ENCODE measurements at regions not wholly inside any gene's neighbourhood (a gene's known extent, or its start where the extent isn't known, plus 50 kb on each side); places are given as distances from the start of the nearest gene placed in this dataset.
A peak's percentile ranks its signal among the peaks of the same experiment; 100 is the strongest.
"Not testable (repeated sequence)": the region's sequence is repeated elsewhere in the genome, so short reads cannot be mapped to it uniquely, and the experiment has no call there.

DNA sequence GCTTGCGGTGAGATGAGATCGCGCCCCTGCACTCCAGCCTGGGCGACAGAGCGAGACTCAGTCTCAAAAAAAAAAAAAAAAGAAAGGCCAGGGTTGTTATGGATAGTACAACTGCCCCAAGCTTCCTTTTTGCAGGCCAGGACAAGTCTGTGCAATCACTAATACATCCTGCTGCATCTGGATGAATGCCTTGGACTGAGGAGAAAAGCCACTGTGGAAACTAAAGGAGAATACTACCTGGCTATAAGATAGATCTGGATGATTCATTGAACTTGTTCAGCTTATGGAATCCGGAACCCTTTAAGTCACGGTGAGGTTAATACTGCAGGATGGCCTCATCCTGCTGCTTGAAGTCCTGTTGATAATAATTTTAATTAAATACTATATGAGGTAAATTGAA is 278.2 kb downstream of the TFAP2A start:
- H3K9me3 ChIP-seq: no peaks in the 10 kb centered on the region
- no peak overlapping the region for H3K27ac ChIP-seq
- DNase-seq (ENCODE audit: extremely low spot score in 2 of 2): no peak
- no peaks in the 10 kb centered on the region for H3K27me3 ChIP-seq
- H3K36me3 ChIP-seq: no peaks in the 10 kb centered on the region
- TF ChIP-seq, protein P1, sequence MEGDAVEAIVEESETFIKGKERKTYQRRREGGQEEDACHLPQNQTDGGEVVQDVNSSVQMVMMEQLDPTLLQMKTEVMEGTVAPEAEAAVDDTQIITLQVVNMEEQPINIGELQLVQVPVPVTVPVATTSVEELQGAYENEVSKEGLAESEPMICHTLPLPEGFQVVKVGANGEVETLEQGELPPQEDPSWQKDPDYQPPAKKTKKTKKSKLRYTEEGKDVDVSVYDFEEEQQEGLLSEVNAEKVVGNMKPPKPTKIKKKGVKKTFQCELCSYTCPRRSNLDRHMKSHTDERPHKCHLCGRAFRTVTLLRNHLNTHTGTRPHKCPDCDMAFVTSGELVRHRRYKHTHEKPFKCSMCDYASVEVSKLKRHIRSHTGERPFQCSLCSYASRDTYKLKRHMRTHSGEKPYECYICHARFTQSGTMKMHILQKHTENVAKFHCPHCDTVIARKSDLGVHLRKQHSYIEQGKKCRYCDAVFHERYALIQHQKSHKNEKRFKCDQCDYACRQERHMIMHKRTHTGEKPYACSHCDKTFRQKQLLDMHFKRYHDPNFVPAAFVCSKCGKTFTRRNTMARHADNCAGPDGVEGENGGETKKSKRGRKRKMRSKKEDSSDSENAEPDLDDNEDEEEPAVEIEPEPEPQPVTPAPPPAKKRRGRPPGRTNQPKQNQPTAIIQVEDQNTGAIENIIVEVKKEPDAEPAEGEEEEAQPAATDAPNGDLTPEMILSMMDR (IDR thresholded peaks at IDR 0.05): no peak
- TF ChIP-seq POLR2AphosphoS5 (IDR thresholded peaks at IDR 0.05; ENCODE audit: insufficient read depth in 1 of 2, low read depth in 1 of 2): peak in 1 of 2 donors; percentile 59
- no peaks in the 10 kb centered on the region for H3K4me1 ChIP-seq
- intact Hi-C loops (cut with DNase I): no loop called here
- H3K4me3 ChIP-seq: no peak overlapping the region

DNA sequence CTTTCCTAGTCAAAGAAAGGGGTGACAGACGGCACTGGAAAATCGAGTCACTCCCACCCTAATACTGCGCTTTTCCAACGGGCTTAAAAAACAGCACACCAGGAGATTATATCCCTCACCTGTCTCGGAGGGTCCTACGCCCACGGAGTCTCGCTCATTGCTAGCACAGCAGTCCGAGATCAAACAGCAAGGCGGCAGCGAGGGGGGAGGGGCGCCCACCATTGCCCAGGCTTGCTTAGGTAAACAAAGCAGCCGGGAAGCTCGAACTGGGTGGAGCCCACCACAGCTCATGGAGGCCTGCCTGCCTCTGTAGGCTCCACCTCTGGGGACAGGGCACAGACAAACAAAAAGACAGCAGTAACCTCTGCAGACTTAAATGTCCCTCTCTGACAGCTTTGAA is 280.7 kb downstream of the TFAP2A start:
- DNase-seq (ENCODE audit: extremely low spot score in 2 of 2); H3K4me1 ChIP-seq; H3K36me3 ChIP-seq; H3K9me3 ChIP-seq; H3K4me3 ChIP-seq; H3K27me3 ChIP-seq; H3K27ac ChIP-seq; intact Hi-C loops (cut with DNase I): not testable (repeated sequence)

- H3K9me3 ChIP-seq: no peaks in the 10 kb centered on the region
- no peak for DNase-seq (ENCODE audit: extremely low spot score in 2 of 2)
- H3K4me3 ChIP-seq: no peak overlapping the region
- no peak overlapping the region for H3K27ac ChIP-seq
- H3K4me1 ChIP-seq: no peaks in the 10 kb centered on the region
- H3K27me3 ChIP-seq: no peaks in the 10 kb centered on the region
- intact Hi-C loops (cut with DNase I): no loop called here
- no peak for TF ChIP-seq POLR2AphosphoS5 (IDR thresholded peaks at IDR 0.05; ENCODE audit: insufficient read depth in 1 of 2, low read depth in 1 of 2)
- TF ChIP-seq POLR2A (IDR thresholded peaks at IDR 0.05): no peak
- TF ChIP-seq, protein P1 (IDR thresholded peaks at IDR 0.05): no peak
- H3K36me3 ChIP-seq: no peaks in the 10 kb centered on the region
These were observed 286.2 kb downstream of the TFAP2A start for GRCh38 chr6:10128721-10129120.

DNA sequence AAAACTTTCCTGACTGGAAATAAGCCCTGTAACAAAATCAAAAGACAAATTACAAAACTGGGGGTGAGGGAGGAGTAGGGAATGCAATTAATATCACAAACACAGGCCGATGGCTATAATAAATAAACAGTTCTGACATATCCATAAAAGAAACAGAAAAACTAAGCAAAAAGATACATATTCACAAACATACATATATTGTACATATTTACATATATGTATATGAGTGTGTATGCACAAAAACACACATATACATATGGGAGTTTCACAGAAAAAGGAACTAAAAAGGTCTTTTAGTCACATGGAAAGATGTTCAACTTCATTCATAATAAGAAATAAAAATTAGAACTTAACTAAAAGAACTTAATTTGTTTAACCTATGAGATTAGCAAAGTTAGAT is 292.7 kb downstream of the TFAP2A start:
- TF ChIP-seq POLR2A (IDR thresholded peaks at IDR 0.05) (no peak), POLR2AphosphoS5 (IDR thresholded peaks at IDR 0.05; ENCODE audit: insufficient read depth in 1 of 2, low read depth in 1 of 2) (no peak)
- TF ChIP-seq, protein P1 (IDR thresholded peaks at IDR 0.05): no peak
- Histone ChIP-seq H3K4me3 (no peak overlapping the region), H3K27ac (no peak overlapping the region), H3K9me3 (no peaks in the 10 kb centered on the region), H3K27me3 (no peaks in the 10 kb centered on the region), H3K36me3 (no peaks in the 10 kb centered on the region), H3K4me1 (no peaks in the 10 kb centered on the region)
- no peak for DNase-seq (ENCODE audit: extremely low spot score in 2 of 2)
- intact Hi-C loops (cut with DNase I): no loop called here

DNA sequence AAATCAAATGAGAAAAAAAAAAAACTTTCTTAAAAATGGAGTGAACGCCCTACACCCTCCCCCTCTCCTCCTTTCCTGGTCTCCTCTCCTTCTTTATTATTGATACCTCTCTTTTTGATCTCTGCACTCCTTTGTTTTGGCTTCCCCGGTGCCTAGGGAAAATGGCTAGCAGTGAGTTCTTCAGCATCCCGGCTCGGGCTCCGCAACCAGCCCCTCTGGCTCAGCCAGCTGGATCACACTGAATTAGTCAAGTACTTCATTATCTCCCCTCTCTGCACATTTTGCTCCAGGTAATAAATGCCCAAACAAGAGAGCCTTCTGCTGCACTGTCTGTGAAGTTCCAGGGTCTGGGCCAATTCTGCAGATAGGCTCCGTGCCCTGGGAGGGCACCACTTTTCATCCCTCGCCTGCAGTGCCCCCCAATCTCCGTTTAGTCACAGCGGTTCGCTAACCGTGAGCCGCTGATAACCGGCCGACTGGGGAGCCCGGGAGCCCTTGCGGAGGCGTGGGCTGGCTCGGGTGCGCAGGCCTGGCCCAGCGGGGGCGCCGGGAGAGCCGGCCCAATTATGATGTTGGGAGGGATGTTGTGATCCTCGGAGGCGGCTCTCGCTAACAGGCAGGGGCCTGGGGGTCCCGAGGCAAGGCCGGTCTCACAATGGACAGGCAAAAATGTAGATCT is 301.9 kb downstream of the TFAP2A start:
- no peak for DNase-seq (ENCODE audit: extremely low spot score in 2 of 2)
- Histone ChIP-seq H3K4me1 (no peaks in the 10 kb centered on the region), H3K36me3 (no peaks in the 10 kb centered on the region), H3K9me3 (no peaks in the 10 kb centered on the region), H3K27me3 (no peaks in the 10 kb centered on the region), H3K27ac (no peak overlapping the region), H3K4me3 (no peak overlapping the region)
- intact Hi-C loops (cut with DNase I): no loop called here
- TF ChIP-seq POLR2A (IDR thresholded peaks at IDR 0.05) (no peak), POLR2AphosphoS5 (IDR thresholded peaks at IDR 0.05; ENCODE audit: insufficient read depth in 1 of 2, low read depth in 1 of 2) (no peak)
- TF ChIP-seq, protein P1 (IDR thresholded peaks at IDR 0.05): no peak

All from vagina (tissue), 2 donors.